ENCODE measurements at regions not wholly inside any gene's neighbourhood (a gene's known extent, or its start where the extent isn't known, plus 50 kb on each side); places are given as distances from the start of the nearest gene placed in this dataset.

- Histone ChIP-seq H3K9me3 (replicated peaks; ENCODE audit: control insufficient read depth, insufficient read depth, low read length) (no peaks in the 10 kb centered on the region), H3K4me3 (replicated peaks in 1 of 3; ENCODE audit: insufficient read depth in 1 of 3, low read depth in 1 of 3, low read length in 3 of 3) (no peak overlapping the region), H3K9me1 (replicated peaks; ENCODE audit: control insufficient read depth, extremely low read depth, insufficient read depth, low read length) (no peaks in the 10 kb centered on the region), H4K20me1 (replicated peaks; ENCODE audit: control insufficient read depth, extremely low read depth, insufficient read depth, low read length) (no peaks in the 10 kb centered on the region), H2AFZ (ENCODE audit: low read depth, low read length) (no peak overlapping the region), H3K4me1 (ENCODE audit: control insufficient read depth, extremely low read depth, insufficient read depth, low read length) (no peaks in the 10 kb centered on the region), H3K27me3 (ENCODE audit: control insufficient read depth in 2 of 2, insufficient read depth in 2 of 2, low read length in 2 of 2) (no peaks in the 10 kb centered on the region), H3K79me2 (ENCODE audit: control insufficient read depth, insufficient read depth, low read length) (no peaks in the 10 kb centered on the region), H3K36me3 (ENCODE audit: control insufficient read depth in 2 of 2, extremely low read depth in 1 of 2, insufficient read depth in 2 of 2, low read length in 2 of 2) (no peaks in the 10 kb centered on the region), H3K27ac (ENCODE audit: insufficient read depth, low read depth, low read length) (no peak overlapping the region), H3K9ac (replicated peaks; ENCODE audit: extremely low read depth, insufficient read depth, low read length) (no peak overlapping the region), H3K4me2 (ENCODE audit: insufficient read depth, low read length) (no peak overlapping the region)
- FAIRE-seq, result no peak
- BruUV-seq (replicated peaks), result no TSS peak
- ChIA-PET CTCF (interaction anchor here (0.6 kb wide), 1 partner anchor 113 kb away, joined by 3 read pairs; no protein-coding TSS in a partner anchor), POLR2A (no interaction called here)
- DNase-seq (ENCODE audit: low read depth, low spot score), result no peak
- intact Hi-C loops (cut with micrococcal nuclease), result no loop called here
- TF ChIP-seq JUN (IDR thresholded peaks at IDR 0.05; ENCODE audit: borderline replicate concordance, insufficient read depth, insufficient read length, low read depth) (no peak), MYC (IDR thresholded peaks at IDR 0.05; ENCODE audit: low read depth, low read length) (no peak)
- dilution Hi-C loops (cut with MboI; ENCODE audit: extremely low pct_ligation_motif_present, low sequenced_read_pairs), result no loop called here
Measured at GRCh38 chr5:164298165-164298564, 792.7 kb downstream of the MAT2B start.

- TF ChIP-seq POLR2AphosphoS5 (IDR thresholded peaks at IDR 0.05; ENCODE audit: insufficient read depth, low read depth, low read length), result no peak
- TF ChIP-seq MYC (IDR thresholded peaks at IDR 0.05; ENCODE audit: low read depth, low read length), result no peak
- TF ChIP-seq POLR2A (IDR thresholded peaks at IDR 0.05; ENCODE audit: low read depth, low read length), result no peak
- TF ChIP-seq, protein P1, sequence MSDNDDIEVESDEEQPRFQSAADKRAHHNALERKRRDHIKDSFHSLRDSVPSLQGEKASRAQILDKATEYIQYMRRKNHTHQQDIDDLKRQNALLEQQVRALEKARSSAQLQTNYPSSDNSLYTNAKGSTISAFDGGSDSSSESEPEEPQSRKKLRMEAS (IDR thresholded peaks at IDR 0.05; ENCODE audit: insufficient read depth, insufficient read length), result no peak
- no peak for TF ChIP-seq FOS (IDR thresholded peaks at IDR 0.05; ENCODE audit: borderline replicate concordance, insufficient read depth, low read length)
- TF ChIP-seq EZH2 (IDR thresholded peaks at IDR 0.05; ENCODE audit: borderline replicate concordance, low read depth, low read length, severe bottlenecking), result no peak
- TF ChIP-seq, protein P2, sequence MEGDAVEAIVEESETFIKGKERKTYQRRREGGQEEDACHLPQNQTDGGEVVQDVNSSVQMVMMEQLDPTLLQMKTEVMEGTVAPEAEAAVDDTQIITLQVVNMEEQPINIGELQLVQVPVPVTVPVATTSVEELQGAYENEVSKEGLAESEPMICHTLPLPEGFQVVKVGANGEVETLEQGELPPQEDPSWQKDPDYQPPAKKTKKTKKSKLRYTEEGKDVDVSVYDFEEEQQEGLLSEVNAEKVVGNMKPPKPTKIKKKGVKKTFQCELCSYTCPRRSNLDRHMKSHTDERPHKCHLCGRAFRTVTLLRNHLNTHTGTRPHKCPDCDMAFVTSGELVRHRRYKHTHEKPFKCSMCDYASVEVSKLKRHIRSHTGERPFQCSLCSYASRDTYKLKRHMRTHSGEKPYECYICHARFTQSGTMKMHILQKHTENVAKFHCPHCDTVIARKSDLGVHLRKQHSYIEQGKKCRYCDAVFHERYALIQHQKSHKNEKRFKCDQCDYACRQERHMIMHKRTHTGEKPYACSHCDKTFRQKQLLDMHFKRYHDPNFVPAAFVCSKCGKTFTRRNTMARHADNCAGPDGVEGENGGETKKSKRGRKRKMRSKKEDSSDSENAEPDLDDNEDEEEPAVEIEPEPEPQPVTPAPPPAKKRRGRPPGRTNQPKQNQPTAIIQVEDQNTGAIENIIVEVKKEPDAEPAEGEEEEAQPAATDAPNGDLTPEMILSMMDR (IDR thresholded peaks at IDR 0.05; ENCODE audit: extremely low read depth in 1 of 2, insufficient read depth in 1 of 2, low read depth in 1 of 2, low read length in 2 of 2), result no peak
- no peak for TF ChIP-seq JUN (IDR thresholded peaks at IDR 0.05; ENCODE audit: borderline replicate concordance, insufficient read depth, insufficient read length, low read depth)
- TF ChIP-seq GATA2 (IDR thresholded peaks at IDR 0.05; ENCODE audit: insufficient read depth, insufficient read length, low read depth, low read length), result no peak
- FAIRE-seq (no peak), DNase-seq (ENCODE audit: low read depth, low spot score) (no peak)
- Histone ChIP-seq H2AFZ (ENCODE audit: low read depth, low read length) (no peak overlapping the region), H3K4me3 (replicated peaks in 1 of 3; ENCODE audit: insufficient read depth in 1 of 3, low read depth in 1 of 3, low read length in 3 of 3) (no peak overlapping the region), H3K9me3 (replicated peaks; ENCODE audit: control insufficient read depth, insufficient read depth, low read length) (no peaks in the 10 kb centered on the region), H3K4me2 (ENCODE audit: insufficient read depth, low read length) (no peak overlapping the region), H3K27me3 (ENCODE audit: control insufficient read depth in 2 of 2, insufficient read depth in 2 of 2, low read length in 2 of 2) (no peaks in the 10 kb centered on the region), H3K79me2 (ENCODE audit: control insufficient read depth, insufficient read depth, low read length) (no peaks in the 10 kb centered on the region), H3K36me3 (ENCODE audit: control insufficient read depth in 2 of 2, extremely low read depth in 1 of 2, insufficient read depth in 2 of 2, low read length in 2 of 2) (no peaks in the 10 kb centered on the region), H3K4me1 (ENCODE audit: control insufficient read depth, extremely low read depth, insufficient read depth, low read length) (no peaks in the 10 kb centered on the region), H3K27ac (ENCODE audit: insufficient read depth, low read depth, low read length) (no peak overlapping the region), H3K9me1 (replicated peaks; ENCODE audit: control insufficient read depth, extremely low read depth, insufficient read depth, low read length) (no peaks in the 10 kb centered on the region), H3K9ac (replicated peaks; ENCODE audit: extremely low read depth, insufficient read depth, low read length) (no peak overlapping the region), H4K20me1 (replicated peaks; ENCODE audit: control insufficient read depth, extremely low read depth, insufficient read depth, low read length) (no peaks in the 10 kb centered on the region)
- dilution Hi-C loops (cut with MboI; ENCODE audit: extremely low pct_ligation_motif_present, low sequenced_read_pairs), result no loop called here
- ChIA-PET POLR2A (no interaction called here), CTCF (no interaction called here)
- BruUV-seq (replicated peaks), result no TSS peak
- intact Hi-C loops (cut with micrococcal nuclease), result no loop called here
Measured at GRCh38 chr5:164300295-164300694, 794.9 kb downstream of the MAT2B start.

Data from endothelial cell of umbilical vein (primary cell).